DND-41 (cell line): ENCODE measurements at regions not wholly inside any gene's neighbourhood (a gene's known extent, or its start where the extent isn't known, plus 50 kb on each side); places are given as distances from the start of the nearest gene placed in this dataset.

Experiments used
- ATAC-seq: fragments of 200-7000 bp; cut with Tn5 transposase; 3 replicates; pipeline ENCODE4 v1.9.1; 2021; ENCODE audit warnings: low read depth; ENCODE audit not compliant: insufficient read depth
- DNase-seq: peaks from one replicate; pipeline ENCODE4 v3.0.0-alpha.2; 2020
- H2AFZ ChIP-seq: 2 replicates; pipeline ENCODE4 v1.6.0; 2012; ENCODE audit warnings: low read depth, low read length
- H3K27ac ChIP-seq: 2 replicates; pipeline ENCODE4 v1.5.1; 2012; ENCODE audit warnings: low read length, inconsistent platforms
- H3K27me3 ChIP-seq: fragments of 200-600 bp; sonication (generic); 2 replicates; pipeline ENCODE4 v1.6.0; 2012; ENCODE audit warnings: low read length, mild to moderate bottlenecking, inconsistent platforms; ENCODE audit not compliant: insufficient read depth, poor library complexity
- H3K36me3 ChIP-seq: 2 replicates; pipeline ENCODE4 v1.5.1; 2012; ENCODE audit warnings: low read length, inconsistent platforms; ENCODE audit not compliant: insufficient read depth
- H3K4me1 ChIP-seq: 2 replicates; pipeline ENCODE4 v1.5.1; 2012; ENCODE audit warnings: mild to moderate bottlenecking, low read length; ENCODE audit not compliant: insufficient read depth
- H3K4me2 ChIP-seq: 2 replicates; pipeline ENCODE4 v1.6.0; 2012; ENCODE audit warnings: mild to moderate bottlenecking, moderate library complexity, low read length, inconsistent platforms; ENCODE audit not compliant: insufficient read depth
- H3K4me3 ChIP-seq, 2 experiments: fragments of 200-600 bp in 1 of 2; shearing (Covaris generic) in 1 of 2; 2 replicates each; pipeline ENCODE4 v1.5.1; 2012 to 2016; ENCODE audit warnings: inconsistent platforms in 2 of 2, low read length in 2 of 2, mild to moderate bottlenecking in 2 of 2, low read depth in 1 of 2, moderate library complexity in 1 of 2
- H3K79me2 ChIP-seq: 2 replicates; pipeline ENCODE4 v1.6.0; 2012; ENCODE audit warnings: low read length, inconsistent platforms; ENCODE audit not compliant: insufficient read depth
- H3K9ac ChIP-seq: 2 replicates; pipeline ENCODE4 v1.6.0; 2012; ENCODE audit warnings: low read depth, mild to moderate bottlenecking, inconsistent platforms, low read length, moderate library complexity
- H3K9me3 ChIP-seq: 2 replicates; pipeline ENCODE4 v1.5.1; 2012; ENCODE audit warnings: low read length, moderate library complexity, mild to moderate bottlenecking, inconsistent platforms; ENCODE audit not compliant: insufficient read depth, severe bottlenecking
- H4K20me1 ChIP-seq: 2 replicates; pipeline ENCODE4 v1.6.0; 2012; ENCODE audit warnings: low read length; ENCODE audit not compliant: insufficient read depth
- EZH2 ChIP-seq: IDR thresholded peaks from 3 replicates; pipeline ENCODE4 v1.6.1; 2012; ENCODE audit warnings: borderline replicate concordance, low read depth, mild to moderate bottlenecking, moderate library complexity, low read length, inconsistent platforms; ENCODE audit not compliant: severe bottlenecking
- TF ChIP-seq, protein P1 (sequence below): IDR thresholded peaks from 2 replicates; pipeline ENCODE4 v1.5.1; 2012; ENCODE audit warnings: borderline replicate concordance, low read length, moderate library complexity, mild to moderate bottlenecking; ENCODE audit not compliant: poor library complexity, severe bottlenecking; ENCODE audit errors: extremely low read depth

DNA sequence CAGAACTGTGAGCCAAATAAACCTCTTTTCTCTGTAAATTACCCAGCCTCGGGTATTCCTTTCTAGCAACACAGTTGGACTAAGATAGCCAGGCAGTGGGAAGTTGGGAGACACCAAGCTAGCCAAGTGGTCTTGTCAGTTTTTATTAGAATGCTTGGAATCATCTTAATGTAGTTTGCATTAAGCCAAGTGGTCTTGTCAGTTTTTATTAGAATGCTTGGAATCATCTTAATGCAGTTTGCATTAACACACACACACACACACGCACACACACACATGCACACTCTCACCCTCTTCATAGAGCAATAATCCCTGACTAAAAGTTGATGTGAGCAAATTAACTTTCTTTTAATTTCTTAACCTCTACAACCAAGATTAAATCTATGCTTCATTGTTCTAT, 151.5 kb downstream of the VAPA start:
- no peaks in the 10 kb centered on the region for H3K27me3 ChIP-seq
- no peak overlapping the region for H3K4me3 ChIP-seq

GRCh38 chr18:10067670-10068659, 154.1 kb downstream of the VAPA start:
- TF ChIP-seq, protein P1, sequence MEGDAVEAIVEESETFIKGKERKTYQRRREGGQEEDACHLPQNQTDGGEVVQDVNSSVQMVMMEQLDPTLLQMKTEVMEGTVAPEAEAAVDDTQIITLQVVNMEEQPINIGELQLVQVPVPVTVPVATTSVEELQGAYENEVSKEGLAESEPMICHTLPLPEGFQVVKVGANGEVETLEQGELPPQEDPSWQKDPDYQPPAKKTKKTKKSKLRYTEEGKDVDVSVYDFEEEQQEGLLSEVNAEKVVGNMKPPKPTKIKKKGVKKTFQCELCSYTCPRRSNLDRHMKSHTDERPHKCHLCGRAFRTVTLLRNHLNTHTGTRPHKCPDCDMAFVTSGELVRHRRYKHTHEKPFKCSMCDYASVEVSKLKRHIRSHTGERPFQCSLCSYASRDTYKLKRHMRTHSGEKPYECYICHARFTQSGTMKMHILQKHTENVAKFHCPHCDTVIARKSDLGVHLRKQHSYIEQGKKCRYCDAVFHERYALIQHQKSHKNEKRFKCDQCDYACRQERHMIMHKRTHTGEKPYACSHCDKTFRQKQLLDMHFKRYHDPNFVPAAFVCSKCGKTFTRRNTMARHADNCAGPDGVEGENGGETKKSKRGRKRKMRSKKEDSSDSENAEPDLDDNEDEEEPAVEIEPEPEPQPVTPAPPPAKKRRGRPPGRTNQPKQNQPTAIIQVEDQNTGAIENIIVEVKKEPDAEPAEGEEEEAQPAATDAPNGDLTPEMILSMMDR, result no peak
- no peak for TF ChIP-seq EZH2
- 0 out of 2 replicates have a peak overlapping the region, but pooled peaks have one; percentile 13 for H3K4me2 ChIP-seq

More for the DNA sequence above, 151.5 kb downstream of the VAPA start:
- no peak overlapping the region for H3K9ac ChIP-seq
- H3K9me3 ChIP-seq, result no peaks in the 10 kb centered on the region
- no peak overlapping the region for H3K27ac ChIP-seq
- H3K36me3 ChIP-seq, result no peaks in the 10 kb centered on the region
- no peaks in the 10 kb centered on the region for H3K79me2 ChIP-seq
- H3K4me2 ChIP-seq, result no peak overlapping the region
- TF ChIP-seq, protein P1, result no peak
- H3K4me1 ChIP-seq, result peaks cover 18% of the 10 kb centered on the region
- no peak overlapping the region for H2AFZ ChIP-seq
- no peaks in the 10 kb centered on the region for H4K20me1 ChIP-seq
- no peak for DNase-seq
- no peak for ATAC-seq

GRCh38 chr18:10068766-10069567, 155.2 kb downstream of the VAPA start:
- Histone ChIP-seq H3K4me3 (no peak overlapping the region), H3K27me3 (no peaks in the 10 kb centered on the region), H3K36me3 (no peaks in the 10 kb centered on the region), H3K4me1 (peaks cover 24% of the 10 kb centered on the region), H3K4me2 (0 out of 2 replicates have a peak overlapping the region, but pooled peaks have one; percentile 10), H3K9ac (no peak overlapping the region), H3K27ac (no peak overlapping the region), H4K20me1 (no peaks in the 10 kb centered on the region), H3K79me2 (no peaks in the 10 kb centered on the region), H3K9me3 (no peaks in the 10 kb centered on the region), H2AFZ (no peak overlapping the region)
- ATAC-seq (no peak), DNase-seq (no peak)
- no peak for TF ChIP-seq EZH2
- TF ChIP-seq, protein P1, result no peak

More at GRCh38 chr18:10067670-10068659, 154.1 kb downstream of the VAPA start:
- Histone ChIP-seq H4K20me1 (no peaks in the 10 kb centered on the region), H3K4me1 (peaks cover 18% of the 10 kb centered on the region), H3K27me3 (no peaks in the 10 kb centered on the region), H3K27ac (peak overlapping the region; percentile 34; the same call in 1 of the 2 replicates), H3K79me2 (no peaks in the 10 kb centered on the region), H3K36me3 (no peaks in the 10 kb centered on the region), H3K9ac (no peak overlapping the region), H3K9me3 (no peaks in the 10 kb centered on the region), H3K4me3 (no peak overlapping the region), H2AFZ (0 out of 2 replicates have a peak overlapping the region, but pooled peaks have one; percentile 11)
- ATAC-seq, result peak; percentile 84
- peak; percentile 35 for DNase-seq
